Lower leg skin (tissue), 3 donors: ENCODE measurements at regions not wholly inside any gene's neighbourhood (a gene's known extent, or its start where the extent isn't known, plus 50 kb on each side); places are given as distances from the start of the nearest gene placed in this dataset.

Experiments
- POLR2A ChIP-seq, 2 donors: fragments of 450-650 bp; IDR thresholded peaks; one replicate each; pipeline ENCODE4 v1.6.1; 2016 to 2017; ENCODE audit warnings: antibody characterized with exemption in 2 of 2, mild to moderate bottlenecking in 1 of 2, moderate library complexity in 1 of 2
- TF ChIP-seq, protein P1 (sequence below), 3 donors: fragments of 450-650 bp; IDR thresholded peaks; one replicate each; pipeline ENCODE4 v1.5.1; 2016; ENCODE audit warnings: antibody characterized with exemption in 3 of 3, mild to moderate bottlenecking in 3 of 3, moderate library complexity in 2 of 3

DNA sequence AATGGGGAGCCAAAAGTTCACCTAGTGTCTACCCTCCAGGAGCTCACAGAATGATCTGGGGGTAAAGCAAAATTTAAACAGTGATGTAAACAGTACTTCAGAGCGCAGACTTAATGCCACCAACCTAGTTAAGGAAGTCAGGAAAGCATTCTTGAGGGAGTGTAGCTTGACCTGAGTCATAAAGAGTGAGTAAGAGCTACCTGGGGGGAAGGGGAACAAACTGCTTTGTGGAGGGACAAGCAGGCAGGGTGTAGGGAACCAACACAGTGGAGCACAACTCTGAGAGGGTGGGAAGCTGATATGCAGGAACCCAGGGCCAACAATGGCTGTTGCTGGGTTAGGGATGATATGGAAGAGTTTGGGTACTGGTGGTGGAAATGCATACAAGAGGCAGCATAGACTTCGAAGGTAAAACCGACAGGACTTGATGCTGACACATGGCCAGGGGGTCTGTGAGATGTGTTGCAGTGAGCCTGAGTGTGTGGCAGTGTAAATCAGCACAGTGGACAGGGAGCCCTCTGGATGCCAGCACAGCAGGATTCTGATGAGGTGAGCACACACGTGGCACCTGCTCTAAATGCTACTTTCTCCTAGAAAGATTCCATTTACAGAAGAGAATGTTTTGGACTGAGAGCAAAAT lies 58.3 kb upstream of the CYP2D6 start:
- TF ChIP-seq, protein P1, sequence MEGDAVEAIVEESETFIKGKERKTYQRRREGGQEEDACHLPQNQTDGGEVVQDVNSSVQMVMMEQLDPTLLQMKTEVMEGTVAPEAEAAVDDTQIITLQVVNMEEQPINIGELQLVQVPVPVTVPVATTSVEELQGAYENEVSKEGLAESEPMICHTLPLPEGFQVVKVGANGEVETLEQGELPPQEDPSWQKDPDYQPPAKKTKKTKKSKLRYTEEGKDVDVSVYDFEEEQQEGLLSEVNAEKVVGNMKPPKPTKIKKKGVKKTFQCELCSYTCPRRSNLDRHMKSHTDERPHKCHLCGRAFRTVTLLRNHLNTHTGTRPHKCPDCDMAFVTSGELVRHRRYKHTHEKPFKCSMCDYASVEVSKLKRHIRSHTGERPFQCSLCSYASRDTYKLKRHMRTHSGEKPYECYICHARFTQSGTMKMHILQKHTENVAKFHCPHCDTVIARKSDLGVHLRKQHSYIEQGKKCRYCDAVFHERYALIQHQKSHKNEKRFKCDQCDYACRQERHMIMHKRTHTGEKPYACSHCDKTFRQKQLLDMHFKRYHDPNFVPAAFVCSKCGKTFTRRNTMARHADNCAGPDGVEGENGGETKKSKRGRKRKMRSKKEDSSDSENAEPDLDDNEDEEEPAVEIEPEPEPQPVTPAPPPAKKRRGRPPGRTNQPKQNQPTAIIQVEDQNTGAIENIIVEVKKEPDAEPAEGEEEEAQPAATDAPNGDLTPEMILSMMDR (IDR thresholded peaks at IDR 0.05) = no peak
- no peak for TF ChIP-seq POLR2A (IDR thresholded peaks at IDR 0.05)
